ENCODE measurements at regions not wholly inside any gene's neighbourhood (a gene's known extent, or its start where the extent isn't known, plus 50 kb on each side); places are given as distances from the start of the nearest gene placed in this dataset.

GRCh38 chr5:124583469-124584350 lies 162.7 kb downstream of the ZNF608 start:
- H3K4me3 ChIP-seq (ENCODE audit: low read depth in 1 of 2, low read length in 2 of 2) = no peak overlapping the region
- H3K36me3 ChIP-seq (ENCODE audit: control insufficient read depth in 2 of 2, insufficient read depth in 2 of 2, low read length in 1 of 2) = no peaks in the 10 kb centered on the region
- H3K4me1 ChIP-seq (ENCODE audit: control insufficient read depth in 2 of 2, insufficient read depth in 2 of 2, low read length in 1 of 2) = no peaks in the 10 kb centered on the region
- H3K9me3 ChIP-seq (ENCODE audit: control insufficient read depth in 2 of 2, insufficient read depth in 1 of 2, low read depth in 1 of 2, low read length in 1 of 2) = peaks cover 0 to 2% of the 10 kb centered on the region in 2 donors
- no peaks in the 10 kb centered on the region for H3K27me3 ChIP-seq (ENCODE audit: control insufficient read depth in 1 of 2, insufficient read depth in 2 of 2, low read length in 2 of 2)
- WGBS, 2 donors = 61 to 73% methylated on average over 7 of the region's 7 CpGs
- peak overlapping the region; percentile 60 to 65 for H3K27ac ChIP-seq (ENCODE audit: low read depth in 2 of 2, low read length in 1 of 2)

GRCh38 chr5:124582561-124582840 lies 163.9 kb downstream of the ZNF608 start:
- WGBS, 2 donors = 91 to 98% methylated on average over 1 of the region's 1 CpG

GRCh38 chr5:124581738-124582560 lies 164.5 kb downstream of the ZNF608 start:
- no peak overlapping the region for H3K27ac ChIP-seq (ENCODE audit: low read depth in 2 of 2, low read length in 1 of 2)
- H3K36me3 ChIP-seq (ENCODE audit: control insufficient read depth in 2 of 2, insufficient read depth in 2 of 2, low read length in 1 of 2) = no peaks in the 10 kb centered on the region
- H3K4me3 ChIP-seq (ENCODE audit: low read depth in 1 of 2, low read length in 2 of 2) = no peak overlapping the region
- no peaks in the 10 kb centered on the region for H3K27me3 ChIP-seq (ENCODE audit: control insufficient read depth in 1 of 2, insufficient read depth in 2 of 2, low read length in 2 of 2)
- H3K9me3 ChIP-seq (ENCODE audit: control insufficient read depth in 2 of 2, insufficient read depth in 1 of 2, low read depth in 1 of 2, low read length in 1 of 2) = peaks cover 0 to 2% of the 10 kb centered on the region in 2 donors
- H3K4me1 ChIP-seq (ENCODE audit: control insufficient read depth in 2 of 2, insufficient read depth in 2 of 2, low read length in 1 of 2) = no peaks in the 10 kb centered on the region
- WGBS, 2 donors = 85 to 87% methylated on average over 10 of the region's 10 CpGs

More at GRCh38 chr5:124582561-124582840, 163.9 kb downstream of the ZNF608 start:
- Histone ChIP-seq H3K27ac (ENCODE audit: low read depth in 2 of 2, low read length in 1 of 2) (no peak overlapping the region), H3K27me3 (ENCODE audit: control insufficient read depth in 1 of 2, insufficient read depth in 2 of 2, low read length in 2 of 2) (no peaks in the 10 kb centered on the region), H3K4me1 (ENCODE audit: control insufficient read depth in 2 of 2, insufficient read depth in 2 of 2, low read length in 1 of 2) (no peaks in the 10 kb centered on the region), H3K4me3 (ENCODE audit: low read depth in 1 of 2, low read length in 2 of 2) (no peak overlapping the region), H3K9me3 (ENCODE audit: control insufficient read depth in 2 of 2, insufficient read depth in 1 of 2, low read depth in 1 of 2, low read length in 1 of 2) (peaks cover 0 to 2% of the 10 kb centered on the region in 2 donors), H3K36me3 (ENCODE audit: control insufficient read depth in 2 of 2, insufficient read depth in 2 of 2, low read length in 1 of 2) (no peaks in the 10 kb centered on the region)

DNA sequence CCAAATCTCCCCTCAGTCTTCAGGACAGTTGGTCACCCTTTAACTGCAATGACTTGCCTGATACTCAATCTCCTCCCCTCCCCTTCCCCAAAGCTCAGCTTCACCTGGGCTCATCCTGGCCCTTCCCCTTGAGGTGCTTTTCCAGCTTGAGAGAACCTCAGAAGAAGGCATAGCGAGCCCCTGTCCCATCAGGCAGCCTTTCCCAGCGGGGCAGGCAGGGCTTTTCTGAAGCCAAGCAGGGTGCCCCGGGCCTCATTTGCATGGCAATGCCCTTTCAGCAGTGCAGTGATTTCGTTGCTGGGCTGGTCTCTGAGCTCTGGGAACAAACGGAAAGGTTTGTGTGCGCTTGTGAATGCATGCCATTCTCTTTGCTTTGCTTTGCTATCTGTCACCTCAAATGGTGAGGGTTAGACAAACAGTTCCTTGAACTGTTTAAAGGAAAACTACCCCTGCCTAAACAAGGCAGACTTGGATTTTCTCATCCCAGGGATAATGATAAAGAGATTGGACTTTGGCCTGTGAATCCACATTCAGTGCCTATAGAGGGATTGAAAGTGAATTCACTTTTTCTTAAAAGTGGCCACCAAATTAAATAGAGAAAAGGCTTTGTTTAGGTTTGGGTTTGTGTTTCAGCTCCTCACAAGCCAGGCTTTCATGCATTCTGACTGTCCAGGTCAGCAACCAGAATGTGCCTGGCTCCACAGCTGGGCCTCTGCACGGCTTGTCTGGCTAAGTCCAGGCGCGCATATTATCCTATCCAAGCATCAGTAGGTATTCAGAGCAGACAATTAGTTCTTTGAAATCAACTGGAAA lies 165.3 kb downstream of the ZNF608 start:
- Histone ChIP-seq H3K27ac (ENCODE audit: low read depth in 2 of 2, low read length in 1 of 2) (no peak overlapping the region), H3K4me3 (ENCODE audit: low read depth in 1 of 2, low read length in 2 of 2) (no peak overlapping the region), H3K9me3 (ENCODE audit: control insufficient read depth in 2 of 2, insufficient read depth in 1 of 2, low read depth in 1 of 2, low read length in 1 of 2) (peaks cover 0 to 2% of the 10 kb centered on the region in 2 donors), H3K27me3 (ENCODE audit: control insufficient read depth in 1 of 2, insufficient read depth in 2 of 2, low read length in 2 of 2) (no peaks in the 10 kb centered on the region), H3K4me1 (ENCODE audit: control insufficient read depth in 2 of 2, insufficient read depth in 2 of 2, low read length in 1 of 2) (no peaks in the 10 kb centered on the region), H3K36me3 (ENCODE audit: control insufficient read depth in 2 of 2, insufficient read depth in 2 of 2, low read length in 1 of 2) (no peaks in the 10 kb centered on the region)
- WGBS, 2 donors = 56 to 64% methylated on average over 9 of the region's 9 CpGs

- H3K36me3 ChIP-seq (ENCODE audit: control insufficient read depth in 2 of 2, insufficient read depth in 2 of 2, low read length in 1 of 2) = no peaks in the 10 kb centered on the region
- no peaks in the 10 kb centered on the region for H3K27me3 ChIP-seq (ENCODE audit: control insufficient read depth in 1 of 2, insufficient read depth in 2 of 2, low read length in 2 of 2)
- H3K27ac ChIP-seq (ENCODE audit: low read depth in 2 of 2, low read length in 1 of 2) = no peak overlapping the region
- WGBS, 2 donors = 80 to 94% methylated on average over 6 of the region's 6 CpGs
- peaks cover 0 to 2% of the 10 kb centered on the region in 2 donors for H3K9me3 ChIP-seq (ENCODE audit: control insufficient read depth in 2 of 2, insufficient read depth in 1 of 2, low read depth in 1 of 2, low read length in 1 of 2)
- no peak overlapping the region for H3K4me3 ChIP-seq (ENCODE audit: low read depth in 1 of 2, low read length in 2 of 2)
- H3K4me1 ChIP-seq (ENCODE audit: control insufficient read depth in 2 of 2, insufficient read depth in 2 of 2, low read length in 1 of 2) = no peaks in the 10 kb centered on the region
These were observed 165.9 kb downstream of the ZNF608 start for GRCh38 chr5:124580512-124580911.

GRCh38 chr5:124576848-124577409 lies 169.5 kb downstream of the ZNF608 start:
- H3K4me3 ChIP-seq (ENCODE audit: low read depth in 1 of 2, low read length in 2 of 2) = no peak overlapping the region
- no peaks in the 10 kb centered on the region for H3K9me3 ChIP-seq (ENCODE audit: control insufficient read depth in 2 of 2, insufficient read depth in 1 of 2, low read depth in 1 of 2, low read length in 1 of 2)
- no peak overlapping the region for H3K27ac ChIP-seq (ENCODE audit: low read depth in 2 of 2, low read length in 1 of 2)
- H3K36me3 ChIP-seq (ENCODE audit: control insufficient read depth in 2 of 2, insufficient read depth in 2 of 2, low read length in 1 of 2) = no peaks in the 10 kb centered on the region
- no peaks in the 10 kb centered on the region for H3K27me3 ChIP-seq (ENCODE audit: control insufficient read depth in 1 of 2, insufficient read depth in 2 of 2, low read length in 2 of 2)
- WGBS, 2 donors = 75 to 86% methylated on average over 4 of the region's 4 CpGs
- H3K4me1 ChIP-seq (ENCODE audit: control insufficient read depth in 2 of 2, insufficient read depth in 2 of 2, low read length in 1 of 2) = no peaks in the 10 kb centered on the region

DNA sequence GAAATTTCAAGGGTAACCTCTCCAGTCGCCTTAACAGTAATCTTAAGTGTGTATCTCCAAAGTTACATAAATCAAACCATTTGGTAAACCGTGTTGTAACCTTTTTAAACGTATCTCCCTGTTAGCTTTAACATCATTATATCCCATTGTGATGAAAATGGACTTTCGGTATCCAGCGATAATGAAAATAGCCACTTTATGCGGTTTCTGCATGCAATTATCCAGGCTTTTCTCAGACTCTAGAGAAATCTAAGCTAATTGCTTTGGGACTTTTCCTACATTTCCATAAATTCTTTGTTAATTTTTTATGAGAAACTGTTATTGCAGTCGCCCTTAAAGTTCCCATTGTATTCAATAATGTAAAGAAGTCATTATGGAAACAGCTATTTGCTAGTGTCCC lies 170.7 kb downstream of the ZNF608 start:
- Histone ChIP-seq H3K9me3 (ENCODE audit: control insufficient read depth in 2 of 2, insufficient read depth in 1 of 2, low read depth in 1 of 2, low read length in 1 of 2) (no peaks in the 10 kb centered on the region), H3K4me1 (ENCODE audit: control insufficient read depth in 2 of 2, insufficient read depth in 2 of 2, low read length in 1 of 2) (no peaks in the 10 kb centered on the region), H3K4me3 (ENCODE audit: low read depth in 1 of 2, low read length in 2 of 2) (no peak overlapping the region), H3K27ac (ENCODE audit: low read depth in 2 of 2, low read length in 1 of 2) (no peak overlapping the region), H3K27me3 (ENCODE audit: control insufficient read depth in 1 of 2, insufficient read depth in 2 of 2, low read length in 2 of 2) (no peaks in the 10 kb centered on the region), H3K36me3 (ENCODE audit: control insufficient read depth in 2 of 2, insufficient read depth in 2 of 2, low read length in 1 of 2) (no peaks in the 10 kb centered on the region)
- WGBS, 2 donors = 92 to 93% methylated on average over 7 of the region's 7 CpGs

- Histone ChIP-seq H3K36me3 (ENCODE audit: control insufficient read depth in 2 of 2, insufficient read depth in 2 of 2, low read length in 1 of 2) (no peaks in the 10 kb centered on the region), H3K27ac (ENCODE audit: low read depth in 2 of 2, low read length in 1 of 2) (no peak overlapping the region), H3K27me3 (ENCODE audit: control insufficient read depth in 1 of 2, insufficient read depth in 2 of 2, low read length in 2 of 2) (no peaks in the 10 kb centered on the region), H3K4me3 (ENCODE audit: low read depth in 1 of 2, low read length in 2 of 2) (no peak overlapping the region), H3K4me1 (ENCODE audit: control insufficient read depth in 2 of 2, insufficient read depth in 2 of 2, low read length in 1 of 2) (no peaks in the 10 kb centered on the region), H3K9me3 (ENCODE audit: control insufficient read depth in 2 of 2, insufficient read depth in 1 of 2, low read depth in 1 of 2, low read length in 1 of 2) (no peaks in the 10 kb centered on the region)
- WGBS, 2 donors = 87 to 94% methylated on average over 7 of the region's 7 CpGs
These were observed 171.7 kb downstream of the ZNF608 start for GRCh38 chr5:124574521-124575436.

All from esophagus (tissue), 2 donors.